GM19025 (cell line): ENCODE measurements at regions not wholly inside any gene's neighbourhood (a gene's known extent, or its start where the extent isn't known, plus 50 kb on each side); places are given as distances from the start of the nearest gene placed in this dataset.

Experiments used
- ATAC-seq: cut with Tn5 transposase; IDR thresholded peaks from one replicate; pipeline ENCODE4 v1.9.1; 2021; ENCODE audit warnings: mild to moderate bottlenecking, low read depth, moderate library complexity; ENCODE audit not compliant: unreplicated experiment

DNA sequence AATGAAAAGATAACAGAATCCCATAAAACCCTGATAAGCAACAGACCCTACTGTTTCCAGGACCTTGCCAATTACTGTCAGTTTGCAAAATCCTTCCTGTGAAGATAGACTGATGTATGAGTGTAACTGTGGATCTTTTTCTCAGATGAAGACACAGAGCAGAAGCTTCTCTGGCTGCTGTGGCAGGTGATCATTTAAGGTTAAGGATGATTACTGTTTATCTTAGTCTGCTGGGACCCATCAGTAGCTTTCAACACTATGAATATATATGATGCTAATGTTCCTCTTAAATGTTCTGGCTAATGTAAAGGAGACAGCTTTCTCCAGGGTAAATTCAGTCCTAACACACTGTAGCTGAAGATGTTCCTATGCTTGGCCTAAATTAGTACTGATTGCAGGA is 56.0 kb upstream of the CTTNBP2 start:
- ATAC-seq, result no peak

- ATAC-seq, result no peak
Measured at GRCh38 chr7:117931314-117931713, 58.1 kb upstream of the CTTNBP2 start.

DNA sequence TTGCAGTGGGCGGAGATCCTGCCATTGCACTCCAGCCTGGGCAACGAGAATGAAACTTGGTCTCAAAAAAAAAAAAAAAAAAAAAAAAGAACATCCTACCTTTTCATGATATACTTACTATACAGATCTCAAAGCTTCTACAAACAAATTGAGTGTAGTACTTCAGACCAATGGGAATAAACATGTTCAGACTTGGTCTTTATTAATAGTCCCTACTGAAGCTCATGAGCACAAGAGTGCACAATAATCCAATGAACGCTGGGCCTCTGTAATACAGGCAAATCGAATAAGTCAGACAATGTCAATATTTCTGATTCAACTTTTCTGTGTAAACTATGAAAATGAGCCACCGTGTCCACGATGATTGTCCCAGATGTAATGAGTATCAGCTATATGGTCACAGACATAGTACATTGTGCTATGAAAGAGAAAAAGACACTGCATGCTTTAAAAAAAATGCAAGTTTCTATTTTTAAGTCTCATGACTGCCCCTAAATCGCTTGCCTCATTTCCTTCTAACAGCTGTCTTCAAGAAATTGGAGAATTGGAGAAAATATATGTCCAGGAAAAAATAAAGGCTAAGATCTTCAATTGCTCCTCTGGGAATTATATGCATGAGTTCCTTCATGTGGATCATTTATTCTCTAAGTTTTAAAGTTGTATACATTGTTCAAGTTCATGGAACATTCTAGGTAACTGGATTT is 64.0 kb upstream of the CTTNBP2 start:
- no peak for ATAC-seq

GRCh38 chr7:117937753-117938483 is 64.7 kb upstream of the CTTNBP2 start:
- no peak for ATAC-seq

- no peak for ATAC-seq
Measured at GRCh38 chr7:117941138-117941810, 68.0 kb upstream of the CTTNBP2 start.

DNA sequence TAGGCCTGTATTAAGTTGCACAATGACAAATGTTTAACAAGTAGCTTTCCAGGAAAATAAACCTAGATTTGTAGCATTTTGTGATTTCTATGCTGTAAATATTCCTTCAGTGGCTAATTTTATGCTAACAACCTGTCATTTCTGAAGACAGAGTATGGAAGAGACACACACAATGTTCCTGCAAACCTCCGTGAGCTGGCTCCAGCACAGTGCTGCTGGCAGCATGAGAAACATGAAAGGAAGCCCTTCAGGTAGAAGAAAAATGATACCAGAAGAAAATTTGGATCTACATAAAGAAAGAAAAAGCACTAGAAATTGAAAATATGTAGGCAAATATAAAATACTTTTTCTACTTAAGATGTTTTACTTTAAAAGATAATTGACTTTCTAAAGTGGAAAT is 69.5 kb upstream of the CTTNBP2 start:
- ATAC-seq, result no peak

GRCh38 chr7:117944886-117945285 is 71.6 kb upstream of the CTTNBP2 start:
- ATAC-seq, result no peak

DNA sequence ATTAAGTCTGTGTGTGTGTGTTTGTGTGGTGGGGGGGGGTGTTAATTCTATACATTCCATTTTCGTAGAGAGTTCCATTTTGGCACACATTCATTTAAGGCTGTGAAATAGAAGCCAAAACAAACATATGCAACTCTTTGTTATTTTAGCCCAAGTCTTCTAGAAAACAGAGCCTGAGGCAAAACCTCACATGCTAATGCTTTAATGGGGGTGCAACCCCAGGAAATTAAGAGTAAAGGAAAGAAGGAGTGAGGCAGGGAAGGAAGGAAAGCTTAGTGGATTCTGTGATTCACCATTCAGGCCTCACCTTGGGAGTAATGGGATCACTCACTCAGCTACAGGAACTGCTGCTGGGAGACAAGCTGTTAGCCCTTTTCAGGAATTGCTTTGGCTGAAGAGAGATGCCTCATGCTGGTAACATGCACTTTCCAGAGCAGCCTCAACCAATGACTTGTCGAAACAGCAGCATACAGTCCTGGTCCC is 73.0 kb upstream of the CTTNBP2 start:
- no peak for ATAC-seq

DNA sequence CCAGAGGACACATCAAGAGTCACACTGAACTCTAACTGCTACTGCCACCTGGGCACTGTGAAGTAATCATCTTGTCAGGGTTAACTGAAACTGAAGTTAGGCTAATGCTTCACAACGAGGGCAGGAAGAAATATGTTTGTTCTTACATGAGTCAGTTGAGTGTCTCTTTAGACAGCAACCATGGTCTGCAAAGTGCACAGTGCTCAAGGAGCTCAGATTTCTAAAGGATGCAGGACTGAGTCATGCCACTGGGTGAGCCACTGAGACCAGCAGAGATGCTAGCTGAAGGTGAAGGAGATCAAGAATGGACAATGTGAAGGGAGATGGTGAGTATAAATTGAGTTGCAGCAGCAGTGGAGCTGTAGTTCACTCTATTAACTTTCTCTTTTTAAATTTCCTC is 76.0 kb upstream of the CTTNBP2 start:
- no peak for ATAC-seq

- ATAC-seq, result no peak
Measured at GRCh38 chr7:117950601-117951260, 77.5 kb upstream of the CTTNBP2 start.

GRCh38 chr7:117951285-117951684 is 78.0 kb upstream of the CTTNBP2 start:
- ATAC-seq, result no peak

GRCh38 chr7:117951691-117952280 is 78.5 kb upstream of the CTTNBP2 start:
- no peak for ATAC-seq

- ATAC-seq, result no peak
Measured at GRCh38 chr7:117955046-117955445, 81.8 kb upstream of the CTTNBP2 start.

- ATAC-seq, result no peak
Measured at GRCh38 chr7:117960351-117960750, 87.1 kb upstream of the CTTNBP2 start.

GRCh38 chr7:117961235-117961634 is 88.0 kb upstream of the CTTNBP2 start:
- no peak for ATAC-seq

GRCh38 chr7:117962366-117962994 is 89.2 kb upstream of the CTTNBP2 start:
- no peak for ATAC-seq

GRCh38 chr7:117963264-117964197 is 90.3 kb upstream of the CTTNBP2 start:
- ATAC-seq, result no peak

GRCh38 chr7:117970801-117971200 is 97.6 kb upstream of the CTTNBP2 start:
- ATAC-seq, result no peak
